Chondrocyte (in vitro differentiated cells): ENCODE measurements at regions not wholly inside any gene's neighbourhood (a gene's known extent, or its start where the extent isn't known, plus 50 kb on each side); places are given as distances from the start of the nearest gene placed in this dataset.

Source experiments
- DNase-seq: peaks from one replicate; pipeline ENCODE4 v3.0.0; 2021; ENCODE audit warnings: mixed read lengths, low spot score
- H3K27ac Mint-ChIP-seq: one replicate; pipeline ENCODE4 v1.8.0; 2021; ENCODE audit warnings: mild to moderate bottlenecking, moderate library complexity, mixed read lengths; ENCODE audit not compliant: unreplicated experiment
- H3K27me3 Mint-ChIP-seq: 2 replicates; pipeline ENCODE4 v1.8.0; 2021; ENCODE audit warnings: low read depth, mixed read lengths
- H3K36me3 Mint-ChIP-seq: 2 replicates; pipeline ENCODE4 v1.8.0; 2021; ENCODE audit warnings: low read depth, mixed read lengths
- H3K4me1 Mint-ChIP-seq: 2 replicates; pipeline ENCODE4 v1.8.0; 2021; ENCODE audit warnings: low read depth, mild to moderate bottlenecking, mixed read lengths
- H3K4me3 Mint-ChIP-seq: one replicate; pipeline ENCODE4 v1.8.0; 2021; ENCODE audit warnings: mild to moderate bottlenecking, moderate library complexity, mixed read lengths; ENCODE audit not compliant: unreplicated experiment
- H3K9me3 Mint-ChIP-seq: 2 replicates; pipeline ENCODE4 v1.8.0; 2021; ENCODE audit warnings: low read depth, mixed read lengths
- TF ChIP-seq, protein P1 (sequence below): fragments of 200-600 bp; sonication (generic); IDR thresholded peaks from 2 replicates; pipeline ENCODE4 v1.5.0; 2021; ENCODE audit warnings: antibody characterized with exemption, mild to moderate bottlenecking, moderate library complexity

DNA sequence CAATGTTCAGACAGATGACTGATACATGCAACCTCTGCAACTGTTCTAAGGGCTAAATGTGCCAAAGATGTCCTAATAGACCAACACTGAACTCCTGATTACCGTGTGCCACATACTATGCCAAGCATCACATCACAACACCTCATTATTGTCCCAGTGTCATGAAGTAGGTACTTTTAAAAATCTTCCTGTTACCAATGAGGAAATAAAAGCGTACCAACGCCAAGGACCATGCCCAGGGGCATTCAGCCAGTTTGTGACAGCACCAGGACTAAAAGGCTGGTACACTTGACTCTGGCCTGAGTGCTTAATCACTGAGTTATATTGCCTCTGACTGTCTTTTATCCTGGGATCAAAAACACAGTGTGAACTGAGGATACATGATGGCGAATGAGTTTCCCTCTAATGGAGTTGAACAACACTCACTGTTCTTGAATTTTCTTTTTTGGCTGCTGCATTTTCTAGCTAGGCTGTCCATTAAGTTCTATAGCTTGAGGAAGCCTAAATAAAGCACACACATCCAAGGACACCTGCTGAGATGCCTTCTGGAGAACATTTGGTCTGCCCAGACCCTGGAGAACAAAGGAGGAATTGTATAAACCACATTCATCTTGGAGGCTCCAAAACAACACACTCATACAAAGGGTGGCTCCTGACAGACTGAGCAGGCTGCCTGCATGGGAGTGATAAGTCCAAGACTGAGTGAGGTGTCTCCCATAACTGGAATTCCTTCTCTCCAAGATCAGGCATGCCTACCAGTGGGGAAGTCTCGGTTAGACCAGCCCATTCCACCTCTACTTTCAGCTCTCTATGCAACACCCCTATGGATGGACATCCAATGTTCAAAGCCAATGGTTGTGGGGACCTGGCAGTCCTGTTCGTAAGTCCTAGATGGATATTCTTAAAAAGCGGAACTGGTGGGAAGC is 126.7 kb upstream of the PRICKLE2 start:
- TF ChIP-seq, protein P1, sequence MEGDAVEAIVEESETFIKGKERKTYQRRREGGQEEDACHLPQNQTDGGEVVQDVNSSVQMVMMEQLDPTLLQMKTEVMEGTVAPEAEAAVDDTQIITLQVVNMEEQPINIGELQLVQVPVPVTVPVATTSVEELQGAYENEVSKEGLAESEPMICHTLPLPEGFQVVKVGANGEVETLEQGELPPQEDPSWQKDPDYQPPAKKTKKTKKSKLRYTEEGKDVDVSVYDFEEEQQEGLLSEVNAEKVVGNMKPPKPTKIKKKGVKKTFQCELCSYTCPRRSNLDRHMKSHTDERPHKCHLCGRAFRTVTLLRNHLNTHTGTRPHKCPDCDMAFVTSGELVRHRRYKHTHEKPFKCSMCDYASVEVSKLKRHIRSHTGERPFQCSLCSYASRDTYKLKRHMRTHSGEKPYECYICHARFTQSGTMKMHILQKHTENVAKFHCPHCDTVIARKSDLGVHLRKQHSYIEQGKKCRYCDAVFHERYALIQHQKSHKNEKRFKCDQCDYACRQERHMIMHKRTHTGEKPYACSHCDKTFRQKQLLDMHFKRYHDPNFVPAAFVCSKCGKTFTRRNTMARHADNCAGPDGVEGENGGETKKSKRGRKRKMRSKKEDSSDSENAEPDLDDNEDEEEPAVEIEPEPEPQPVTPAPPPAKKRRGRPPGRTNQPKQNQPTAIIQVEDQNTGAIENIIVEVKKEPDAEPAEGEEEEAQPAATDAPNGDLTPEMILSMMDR: no peak
- Mint-ChIP-seq H3K36me3 (no peaks in the 10 kb centered on the region), H3K9me3 (no peaks in the 10 kb centered on the region), H3K27me3 (no peaks in the 10 kb centered on the region), H3K4me1 (peaks cover 68% of the 10 kb centered on the region), H3K27ac (peak overlapping the region; percentile 90), H3K4me3 (no peak overlapping the region)
- DNase-seq: no peak

DNA sequence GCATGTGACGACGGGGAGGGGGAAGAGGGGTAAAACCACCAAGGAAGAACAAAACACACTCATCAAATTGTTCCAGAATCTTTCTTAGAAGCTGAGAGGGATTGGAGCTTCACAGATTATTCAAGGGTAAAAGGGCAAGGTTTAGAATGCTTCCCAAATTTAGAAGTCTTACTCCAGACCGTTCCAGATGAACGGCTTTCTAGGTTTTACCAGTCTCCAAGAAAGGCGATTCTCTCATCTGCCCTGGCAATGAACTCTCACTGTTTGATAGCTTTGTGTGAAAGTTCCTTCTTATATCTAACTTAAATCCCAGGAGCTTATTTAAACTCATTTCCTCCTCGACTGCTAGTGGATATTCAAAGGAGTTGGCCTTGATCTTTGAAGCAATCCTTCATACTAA is 124.3 kb upstream of the PRICKLE2 start:
- TF ChIP-seq, protein P1: no peak
- Mint-ChIP-seq H3K4me3 (no peak overlapping the region), H3K9me3 (no peaks in the 10 kb centered on the region), H3K4me1 (peaks cover 75% of the 10 kb centered on the region), H3K27ac (peak overlapping the region; percentile 29), H3K36me3 (no peaks in the 10 kb centered on the region), H3K27me3 (no peaks in the 10 kb centered on the region)
- DNase-seq: no peak

- Mint-ChIP-seq H3K27ac (peak overlapping the region; percentile 95), H3K4me1 (peaks cover 77% of the 10 kb centered on the region), H3K27me3 (no peaks in the 10 kb centered on the region), H3K4me3 (peak overlapping the region; percentile 33), H3K36me3 (no peaks in the 10 kb centered on the region), H3K9me3 (no peaks in the 10 kb centered on the region)
- no peak for DNase-seq
- TF ChIP-seq, protein P1: no peak
Observed at GRCh38 chr3:64345371-64345770, 120.1 kb upstream of the PRICKLE2 start.

GRCh38 chr3:64344721-64345207 is 119.5 kb upstream of the PRICKLE2 start:
- peak overlapping the region; percentile 95 for H3K27ac Mint-ChIP-seq
- no peaks in the 10 kb centered on the region for H3K9me3 Mint-ChIP-seq
- TF ChIP-seq, protein P1: no peak
- no peak overlapping the region for H3K4me3 Mint-ChIP-seq
- H3K27me3 Mint-ChIP-seq: no peaks in the 10 kb centered on the region
- H3K36me3 Mint-ChIP-seq: no peaks in the 10 kb centered on the region
- DNase-seq: no peak
- peaks cover 79% of the 10 kb centered on the region for H3K4me1 Mint-ChIP-seq

DNA sequence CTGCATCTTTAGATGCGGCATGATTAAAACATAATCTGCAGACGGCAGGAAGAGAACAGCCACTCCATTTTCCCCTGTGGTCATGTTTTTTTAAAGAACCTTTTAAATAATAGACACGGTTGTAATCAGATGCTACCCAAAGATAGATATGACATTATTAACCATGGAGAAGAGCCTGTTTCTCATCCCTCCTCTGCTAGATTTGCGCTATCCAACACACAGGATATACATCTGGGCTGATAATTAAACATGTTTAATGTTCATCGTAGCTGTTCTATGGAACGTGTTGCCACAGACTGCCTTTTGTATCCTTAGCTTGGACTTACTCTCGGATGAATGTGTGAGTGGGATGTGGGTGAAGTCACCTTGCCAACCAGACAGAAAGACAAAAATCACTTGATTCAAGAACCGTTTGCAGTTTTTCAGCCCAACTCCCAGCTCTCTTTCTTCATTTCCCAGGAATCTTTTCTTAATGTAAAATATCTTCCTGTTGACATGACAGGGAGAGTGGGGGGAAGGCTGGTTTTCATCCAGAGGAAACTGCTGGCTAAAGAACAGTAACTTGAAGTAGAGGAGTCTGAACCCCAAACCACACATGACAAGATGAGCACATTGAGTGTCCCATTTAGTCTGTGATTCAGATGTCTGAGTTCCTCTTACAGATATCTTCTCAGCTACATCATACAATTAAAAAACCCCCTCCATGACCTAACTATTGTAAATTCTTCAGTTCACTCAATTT is 118.6 kb upstream of the PRICKLE2 start:
- Mint-ChIP-seq H3K4me3 (peak overlapping the region; percentile 3), H3K36me3 (peaks cover under 1% of the 10 kb centered on the region), H3K4me1 (peaks cover 79% of the 10 kb centered on the region), H3K9me3 (peaks cover 1% of the 10 kb centered on the region), H3K27me3 (no peaks in the 10 kb centered on the region), H3K27ac (peak overlapping the region; percentile 95)
- DNase-seq: no peak
- TF ChIP-seq, protein P1: no peak
